ENCODE measurements at regions not wholly inside any gene's neighbourhood (a gene's known extent, or its start where the extent isn't known, plus 50 kb on each side); places are given as distances from the start of the nearest gene placed in this dataset.

DNA sequence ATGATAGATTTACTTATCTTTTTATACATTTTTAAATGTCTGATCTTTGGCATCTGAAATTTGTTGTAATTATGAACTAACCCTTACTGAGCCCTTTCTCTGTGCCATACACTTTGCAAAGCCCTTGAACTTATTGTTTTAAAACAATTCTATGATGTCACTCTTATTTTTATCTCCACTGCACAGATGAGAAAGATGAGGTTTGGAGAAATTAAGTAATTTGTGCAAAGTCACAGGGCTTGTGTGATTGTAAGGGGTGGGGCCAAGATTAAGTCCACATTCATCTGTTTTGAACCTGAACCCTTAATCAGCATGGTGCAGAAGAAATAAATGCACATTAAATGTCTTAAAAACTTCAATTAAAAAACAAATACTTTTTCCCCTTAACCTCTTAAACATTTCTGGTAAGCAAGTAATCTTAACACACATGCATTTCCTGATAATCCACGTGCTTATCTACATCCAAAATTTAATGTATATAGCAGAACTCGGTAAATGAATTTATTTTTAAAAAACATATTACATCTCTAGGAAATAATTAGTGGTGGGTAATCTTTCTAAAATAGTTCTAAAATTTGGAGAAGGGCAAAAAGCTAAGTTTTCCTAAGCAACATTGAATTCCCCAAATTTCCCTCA is 189.8 kb upstream of the TBC1D5 start:
- Histone ChIP-seq H3K27me3 (ENCODE audit: control insufficient read depth, insufficient read depth, low read length) (no peaks in the 10 kb centered on the region), H3K4me3 (ENCODE audit: low read length in 3 of 3) (no peak overlapping the region), H3K27ac (ENCODE audit: low read depth in 2 of 2, low read length in 2 of 2) (no peak overlapping the region), H3K9ac (ENCODE audit: low read length in 3 of 3) (no peak overlapping the region), H3K4me1 (ENCODE audit: control insufficient read depth in 2 of 3, insufficient read depth in 2 of 3, low read depth in 1 of 3, low read length in 3 of 3) (no peaks in the 10 kb centered on the region), H3K9me3 (ENCODE audit: control insufficient read depth in 2 of 3, insufficient read depth in 1 of 3, low read length in 3 of 3) (no peaks in the 10 kb centered on the region), H3K36me3 (ENCODE audit: control insufficient read depth in 2 of 3, insufficient read depth in 3 of 3, low read length in 3 of 3) (no peaks in the 10 kb centered on the region)
- FAIRE-seq (no peak), DNase-seq (no peak)
- intact Hi-C loops (cut with DNase I), result no loop called here
- TF ChIP-seq CTCF (IDR thresholded peaks at IDR 0.05; ENCODE audit: borderline replicate concordance, extremely low read depth, insufficient read depth), result no peak

DNA sequence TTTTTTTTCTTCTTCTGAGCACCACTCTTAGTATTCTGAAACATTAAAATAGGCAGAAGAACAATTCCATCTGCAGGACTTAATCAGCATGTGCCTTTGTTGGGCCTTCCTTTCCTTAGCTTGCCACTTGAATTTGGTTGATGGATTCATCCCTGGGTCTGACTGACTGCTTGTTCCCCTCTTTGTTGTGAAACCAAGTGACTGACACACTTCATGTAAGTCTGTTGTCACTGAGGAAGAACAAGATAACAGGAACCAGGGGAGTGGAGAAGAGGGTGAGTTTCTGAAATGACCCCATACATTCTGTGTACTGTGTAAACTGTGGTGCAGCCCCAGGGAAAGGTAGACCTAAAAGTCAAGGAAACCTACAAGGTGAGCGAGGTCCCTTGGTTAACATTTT is 188.7 kb upstream of the TBC1D5 start:
- H3K27ac ChIP-seq (ENCODE audit: low read depth in 2 of 2, low read length in 2 of 2), result no peak overlapping the region
- no peak overlapping the region for H3K9ac ChIP-seq (ENCODE audit: low read length in 3 of 3)
- intact Hi-C loops (cut with DNase I), result no loop called here
- no peak for DNase-seq
- H3K27me3 ChIP-seq (ENCODE audit: control insufficient read depth, insufficient read depth, low read length), result no peaks in the 10 kb centered on the region
- FAIRE-seq, result no peak
- no peaks in the 10 kb centered on the region for H3K4me1 ChIP-seq (ENCODE audit: control insufficient read depth in 2 of 3, insufficient read depth in 2 of 3, low read depth in 1 of 3, low read length in 3 of 3)
- no peak for TF ChIP-seq CTCF (IDR thresholded peaks at IDR 0.05; ENCODE audit: borderline replicate concordance, extremely low read depth, insufficient read depth)
- no peak overlapping the region for H3K4me3 ChIP-seq (ENCODE audit: low read length in 3 of 3)
- H3K9me3 ChIP-seq (ENCODE audit: control insufficient read depth in 2 of 3, insufficient read depth in 1 of 3, low read length in 3 of 3), result no peaks in the 10 kb centered on the region
- no peaks in the 10 kb centered on the region for H3K36me3 ChIP-seq (ENCODE audit: control insufficient read depth in 2 of 3, insufficient read depth in 3 of 3, low read length in 3 of 3)

DNA sequence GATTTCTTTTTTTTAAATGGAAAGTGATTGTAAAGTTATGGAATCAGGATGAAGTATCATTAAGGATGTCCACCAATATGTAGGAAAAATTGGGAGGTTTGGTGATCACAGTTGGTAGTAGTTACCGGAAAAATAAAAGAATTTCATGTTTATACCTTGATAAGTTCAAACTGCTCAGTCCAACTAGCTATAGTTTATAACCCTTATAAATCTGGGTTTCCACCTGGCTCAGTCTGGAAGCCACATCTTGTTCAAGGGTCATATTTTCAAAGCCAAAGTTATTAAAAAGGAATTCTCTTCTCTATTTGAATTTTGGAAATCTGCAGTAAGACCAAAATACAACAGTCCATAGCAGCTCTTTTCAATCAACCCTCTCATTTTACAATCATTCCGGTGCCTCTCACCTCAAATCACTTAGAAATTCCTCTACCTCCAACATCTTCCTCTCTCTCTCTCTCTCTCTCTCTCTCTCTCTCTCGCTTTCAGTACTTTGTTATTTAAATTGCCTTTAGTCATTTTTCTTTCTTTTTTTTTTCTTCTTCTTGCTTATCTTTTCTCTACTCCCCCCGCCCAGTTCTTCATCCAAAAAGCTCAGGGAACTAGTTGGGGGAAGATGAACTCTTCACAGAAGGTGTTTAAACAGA is 186.2 kb upstream of the TBC1D5 start:
- no peaks in the 10 kb centered on the region for H3K4me1 ChIP-seq (ENCODE audit: control insufficient read depth in 2 of 3, insufficient read depth in 2 of 3, low read depth in 1 of 3, low read length in 3 of 3)
- DNase-seq (no peak), FAIRE-seq (no peak)
- no peak overlapping the region for H3K9ac ChIP-seq (ENCODE audit: low read length in 3 of 3)
- H3K9me3 ChIP-seq (ENCODE audit: control insufficient read depth in 2 of 3, insufficient read depth in 1 of 3, low read length in 3 of 3), result no peaks in the 10 kb centered on the region
- H3K36me3 ChIP-seq (ENCODE audit: control insufficient read depth in 2 of 3, insufficient read depth in 3 of 3, low read length in 3 of 3), result no peaks in the 10 kb centered on the region
- no peak overlapping the region for H3K27ac ChIP-seq (ENCODE audit: low read depth in 2 of 2, low read length in 2 of 2)
- intact Hi-C loops (cut with DNase I), result no loop called here
- TF ChIP-seq CTCF (IDR thresholded peaks at IDR 0.05; ENCODE audit: borderline replicate concordance, extremely low read depth, insufficient read depth), result no peak
- no peaks in the 10 kb centered on the region for H3K27me3 ChIP-seq (ENCODE audit: control insufficient read depth, insufficient read depth, low read length)
- H3K4me3 ChIP-seq (ENCODE audit: low read length in 3 of 3), result no peak overlapping the region

Measured in kidney (tissue), 13 donors.